MCF 10A (cell line): ENCODE measurements at regions not wholly inside any gene's neighbourhood (a gene's known extent, or its start where the extent isn't known, plus 50 kb on each side); places are given as distances from the start of the nearest gene placed in this dataset.
"Not testable (repeated sequence)": the region's sequence is repeated elsewhere in the genome, so short reads cannot be mapped to it uniquely, and the experiment has no call there.

Experiments used
- BruUV-seq: library from RNA; stranded (reverse); fragments of 400-500 nt; replicated peaks from 2 replicates; lab custom pipeline; 2021; lab: Mats Ljungman, UMichigan
- CTCF ChIA-PET: fragments of 300-600 bp; sonication (Branson Sonifier 250); formaldehyde crosslinking; extraction: SDS; loops from one replicate; lab custom pipeline; 2021; ENCODE audit warnings: antibody characterized with exemption, inconsistent platforms; lab: Yijun Ruan, JAX
- POLR2A ChIA-PET: fragments of 300-600, 350-650 bp; sonication (Branson Sonifier 250); formaldehyde crosslinking; extraction: SDS; loops from one replicate; lab custom pipeline; 2020; ENCODE audit warnings: antibody characterized with exemption, inconsistent platforms; lab: Yijun Ruan, JAX
- DNase-seq: peaks from one replicate; pipeline ENCODE4 v3.0.0-alpha.2; 2018; ENCODE audit not compliant: unreplicated experiment
- H3K27ac Mint-ChIP-seq: one replicate; pipeline ENCODE4 v1.8.0; 2022; ENCODE audit warnings: mild to moderate bottlenecking, low read depth, mixed read lengths; ENCODE audit not compliant: unreplicated experiment
- H3K27me3 Mint-ChIP-seq: one replicate; pipeline ENCODE4 v1.8.0; 2022; ENCODE audit warnings: mixed read lengths; ENCODE audit not compliant: insufficient read depth, unreplicated experiment
- H3K36me3 Mint-ChIP-seq: one replicate; pipeline ENCODE4 v1.8.0; 2022; ENCODE audit warnings: mild to moderate bottlenecking, moderate library complexity, mixed read lengths; ENCODE audit not compliant: insufficient read depth, unreplicated experiment
- H3K4me1 Mint-ChIP-seq: one replicate; pipeline ENCODE4 v1.8.0; 2022; ENCODE audit warnings: mixed read lengths; ENCODE audit not compliant: insufficient read depth, unreplicated experiment
- H3K4me3 Mint-ChIP-seq: one replicate; pipeline ENCODE4 v1.8.0; 2022; ENCODE audit warnings: mild to moderate bottlenecking, moderate library complexity, mixed read lengths; ENCODE audit not compliant: unreplicated experiment
- H3K9me3 Mint-ChIP-seq: one replicate; pipeline ENCODE4 v1.8.0; 2022; ENCODE audit warnings: mixed read lengths; ENCODE audit not compliant: unreplicated experiment
- intact Hi-C: fragments of 100-400 bp; cut with micrococcal nuclease; formaldehyde crosslinking; loops from 2 replicates; pipeline ENCODE4 v1.14.1; 2022
- TF ChIP-seq, protein P1 (sequence below): fragments of 200-600 bp; IDR thresholded peaks from one replicate; pipeline ENCODE4 v1.8.0; 2022; ENCODE audit warnings: antibody characterized with exemption, mild to moderate bottlenecking; ENCODE audit not compliant: unreplicated experiment

DNA sequence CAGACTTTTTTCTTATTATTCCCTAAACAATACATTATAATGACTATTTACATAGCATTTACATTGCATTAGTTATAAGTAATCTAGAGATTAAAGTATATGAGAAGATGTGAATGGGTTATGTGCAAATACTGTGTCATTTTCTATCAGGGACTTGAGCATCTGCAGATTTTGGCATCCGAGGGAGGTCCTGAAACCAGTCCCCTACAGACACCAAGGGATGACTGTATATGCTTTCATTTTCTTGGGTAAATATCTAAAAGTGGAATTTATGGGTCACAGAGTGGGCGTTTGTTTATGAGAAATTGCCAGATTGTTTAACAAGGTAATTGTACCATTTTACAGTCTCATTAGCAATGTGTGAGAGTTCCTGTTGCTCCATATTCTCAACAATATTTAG, 454.5 kb upstream of the API5 start:
- CTCF ChIA-PET = no interaction called here
- no TSS peak for BruUV-seq
- Mint-ChIP-seq H3K36me3 (peaks cover 5% of the 10 kb centered on the region), H3K27ac (no peak overlapping the region), H3K27me3 (peaks cover 47% of the 10 kb centered on the region), H3K4me3 (no peak overlapping the region), H3K9me3 (peaks cover 7% of the 10 kb centered on the region), H3K4me1 (no peaks in the 10 kb centered on the region)
- POLR2A ChIA-PET = no interaction called here
- intact Hi-C loops = no loop called here
- no peak for DNase-seq
- TF ChIP-seq, protein P1, sequence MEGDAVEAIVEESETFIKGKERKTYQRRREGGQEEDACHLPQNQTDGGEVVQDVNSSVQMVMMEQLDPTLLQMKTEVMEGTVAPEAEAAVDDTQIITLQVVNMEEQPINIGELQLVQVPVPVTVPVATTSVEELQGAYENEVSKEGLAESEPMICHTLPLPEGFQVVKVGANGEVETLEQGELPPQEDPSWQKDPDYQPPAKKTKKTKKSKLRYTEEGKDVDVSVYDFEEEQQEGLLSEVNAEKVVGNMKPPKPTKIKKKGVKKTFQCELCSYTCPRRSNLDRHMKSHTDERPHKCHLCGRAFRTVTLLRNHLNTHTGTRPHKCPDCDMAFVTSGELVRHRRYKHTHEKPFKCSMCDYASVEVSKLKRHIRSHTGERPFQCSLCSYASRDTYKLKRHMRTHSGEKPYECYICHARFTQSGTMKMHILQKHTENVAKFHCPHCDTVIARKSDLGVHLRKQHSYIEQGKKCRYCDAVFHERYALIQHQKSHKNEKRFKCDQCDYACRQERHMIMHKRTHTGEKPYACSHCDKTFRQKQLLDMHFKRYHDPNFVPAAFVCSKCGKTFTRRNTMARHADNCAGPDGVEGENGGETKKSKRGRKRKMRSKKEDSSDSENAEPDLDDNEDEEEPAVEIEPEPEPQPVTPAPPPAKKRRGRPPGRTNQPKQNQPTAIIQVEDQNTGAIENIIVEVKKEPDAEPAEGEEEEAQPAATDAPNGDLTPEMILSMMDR = no peak

DNA sequence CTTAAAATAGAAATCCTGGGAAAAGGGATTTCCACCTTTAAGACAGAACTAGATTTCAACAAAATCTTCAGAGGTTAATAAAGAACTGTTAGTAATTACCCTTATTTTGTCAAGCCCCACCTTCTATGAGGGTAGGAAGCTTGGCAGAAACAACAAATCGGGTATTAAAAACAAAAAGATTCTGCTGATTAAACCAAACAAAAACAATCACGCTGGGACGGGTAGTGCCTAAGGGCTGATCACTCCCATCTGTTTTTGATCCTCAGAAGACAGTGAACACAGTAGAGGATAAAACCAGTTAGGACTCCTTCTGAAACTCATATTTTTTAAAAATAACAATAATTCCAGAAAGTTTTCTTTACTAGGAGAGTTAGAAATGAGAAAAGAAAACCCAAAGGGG, 441.3 kb upstream of the API5 start:
- ChIA-PET CTCF (no interaction called here), POLR2A (no interaction called here)
- Mint-ChIP-seq H3K9me3 (peaks cover 1% of the 10 kb centered on the region), H3K4me3 (no peak overlapping the region), H3K27me3 (no peaks in the 10 kb centered on the region), H3K36me3 (peaks cover 6% of the 10 kb centered on the region), H3K27ac (no peak overlapping the region), H3K4me1 (peaks cover 5% of the 10 kb centered on the region)
- BruUV-seq = no TSS peak
- TF ChIP-seq, protein P1 = no peak
- DNase-seq = no peak
- intact Hi-C loops = no loop called here

DNA sequence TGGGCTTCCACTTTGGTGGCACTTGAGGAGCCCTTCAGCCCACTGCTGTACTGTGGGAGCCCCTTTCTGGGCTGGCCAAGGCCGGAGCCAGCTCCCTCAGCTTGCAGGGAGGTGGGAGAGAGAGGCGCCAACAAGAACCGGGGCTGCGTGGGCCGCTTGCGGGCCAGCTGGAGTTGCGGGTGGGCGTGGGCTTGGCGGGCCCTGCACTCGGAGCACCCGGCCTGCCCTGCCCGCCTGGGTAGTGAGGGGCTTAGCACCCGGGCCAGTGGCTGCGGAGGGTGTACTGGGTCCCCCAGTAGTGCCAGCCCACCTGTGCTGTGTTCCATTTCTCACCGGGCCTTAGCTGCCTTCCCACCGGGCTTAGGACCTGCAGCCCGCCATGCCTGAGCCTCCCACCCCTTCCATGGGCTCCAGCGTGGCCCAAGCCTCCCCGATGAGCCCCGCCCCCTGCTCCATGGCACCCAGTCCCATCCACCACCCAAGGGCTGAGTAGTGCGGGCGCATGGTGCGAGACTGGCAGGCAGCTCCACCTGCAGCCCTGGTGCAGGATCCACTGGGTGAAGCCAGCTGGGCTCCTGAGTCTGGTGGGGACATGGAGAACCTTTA, 437.9 kb upstream of the API5 start:
- H3K27ac Mint-ChIP-seq, H3K4me1 Mint-ChIP-seq, CTCF ChIA-PET, DNase-seq, H3K36me3 Mint-ChIP-seq, POLR2A ChIA-PET, BruUV-seq, H3K9me3 Mint-ChIP-seq, intact Hi-C loops, H3K27me3 Mint-ChIP-seq, H3K4me3 Mint-ChIP-seq: not testable (repeated sequence)

DNA sequence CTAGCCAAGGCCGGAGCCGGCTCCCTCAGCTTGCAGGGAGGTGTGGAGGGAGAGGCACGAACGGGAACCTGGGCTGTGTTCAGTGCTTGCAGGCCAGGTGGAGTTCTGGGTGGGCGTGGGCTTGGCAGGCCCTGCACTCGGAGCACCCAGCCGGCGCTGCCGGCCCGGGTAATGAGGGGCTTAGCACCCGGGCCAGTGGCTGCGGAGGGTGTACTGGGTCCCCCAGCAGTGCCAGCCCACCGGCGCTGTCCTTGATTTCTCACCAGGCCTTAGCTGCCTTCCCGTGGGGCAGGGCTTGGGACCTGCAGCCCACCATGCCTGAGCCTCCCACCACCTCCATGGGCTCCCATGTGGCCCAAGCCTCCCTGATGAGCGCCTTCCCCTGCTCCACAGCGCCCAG, 430.5 kb upstream of the API5 start:
- H3K36me3 Mint-ChIP-seq, DNase-seq, H3K27me3 Mint-ChIP-seq, H3K4me1 Mint-ChIP-seq, POLR2A ChIA-PET, intact Hi-C loops, BruUV-seq, H3K9me3 Mint-ChIP-seq, H3K4me3 Mint-ChIP-seq, H3K27ac Mint-ChIP-seq, CTCF ChIA-PET: not testable (repeated sequence)

DNA sequence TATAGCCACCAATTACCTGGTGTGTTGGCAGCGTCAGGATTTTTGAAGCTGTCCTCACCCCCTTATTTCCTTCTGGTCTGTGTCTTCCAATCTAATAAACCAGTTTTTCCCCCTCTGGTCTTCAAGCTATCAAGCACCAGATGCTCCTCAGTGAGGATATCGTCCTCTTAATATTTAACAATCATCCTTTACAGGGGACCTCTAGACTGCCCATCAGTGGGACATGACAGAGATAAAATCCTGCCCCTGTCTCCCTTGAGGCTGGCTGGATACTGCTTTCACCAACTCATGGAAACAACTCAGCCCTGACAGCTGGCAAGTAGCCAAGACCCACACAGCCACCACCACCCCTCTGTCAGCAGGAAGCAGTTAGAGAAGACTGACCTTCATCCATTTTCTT, 421.0 kb upstream of the API5 start:
- Mint-ChIP-seq H3K27me3 (no peaks in the 10 kb centered on the region), H3K4me3 (no peak overlapping the region), H3K4me1 (no peaks in the 10 kb centered on the region), H3K9me3 (no peaks in the 10 kb centered on the region), H3K36me3 (no peaks in the 10 kb centered on the region), H3K27ac (no peak overlapping the region)
- ChIA-PET CTCF (interaction anchor here (0.7 to 1.6 kb wide), 2 partner anchors 14 to 38 kb away, joined by 3 read pairs; no protein-coding TSS in a partner anchor), POLR2A (interaction anchor here (0.7 kb wide), 1 partner anchor 1643 kb away, joined by 4 read pairs; no protein-coding TSS in a partner anchor)
- no peak for DNase-seq
- TF ChIP-seq, protein P1 = no peak
- no TSS peak for BruUV-seq
- intact Hi-C loops = no loop called here
